ENCODE measurements at regions not wholly inside any gene's neighbourhood (a gene's known extent, or its start where the extent isn't known, plus 50 kb on each side); places are given as distances from the start of the nearest gene placed in this dataset.

GRCh38 chr4:171432536-171432935, 380.7 kb upstream of the GALNTL6 start:
- intact Hi-C loops (cut with DNase I): no loop called here

GRCh38 chr4:171430495-171430894, 382.7 kb upstream of the GALNTL6 start:
- 92 to 96% methylated on average over 3 of the region's 3 CpGs for WGBS, 2 donors
- intact Hi-C loops (cut with DNase I): no loop called here
- no peak for ATAC-seq
- TF ChIP-seq CTCF (IDR thresholded peaks at IDR 0.05): no peak
- no peaks in the 10 kb centered on the region for H3K9me3 ChIP-seq
- DNase-seq: no peak
- no peaks in the 10 kb centered on the region for H3K27me3 ChIP-seq
- H3K4me1 ChIP-seq: no peaks in the 10 kb centered on the region
- no peak overlapping the region for H3K27ac ChIP-seq
- no peaks in the 10 kb centered on the region for H3K36me3 ChIP-seq
- H3K4me3 ChIP-seq: no peak overlapping the region

More at GRCh38 chr4:171432536-171432935, 380.7 kb upstream of the GALNTL6 start:
- Histone ChIP-seq H3K9me3 (no peaks in the 10 kb centered on the region), H3K4me1 (no peaks in the 10 kb centered on the region), H3K36me3 (no peaks in the 10 kb centered on the region), H3K27ac (no peak overlapping the region), H3K4me3 (no peak overlapping the region), H3K27me3 (no peaks in the 10 kb centered on the region)
- ATAC-seq: no peak
- TF ChIP-seq CTCF (IDR thresholded peaks at IDR 0.05): no peak
- no peak for DNase-seq

GRCh38 chr4:171397175-171397574, 416.0 kb upstream of the GALNTL6 start:
- no peak overlapping the region for H3K4me3 ChIP-seq
- intact Hi-C loops (cut with DNase I): no loop called here
- 91 to 92% methylated on average over 6 of the region's 6 CpGs for WGBS, 2 donors
- H3K27ac ChIP-seq: no peak overlapping the region
- no peaks in the 10 kb centered on the region for H3K4me1 ChIP-seq
- no peak for TF ChIP-seq CTCF (IDR thresholded peaks at IDR 0.05)
- DNase-seq: no peak
- no peaks in the 10 kb centered on the region for H3K36me3 ChIP-seq
- no peaks in the 10 kb centered on the region for H3K9me3 ChIP-seq
- H3K27me3 ChIP-seq: no peaks in the 10 kb centered on the region
- no peak for ATAC-seq

- ATAC-seq (no peak), DNase-seq (no peak)
- no peaks in the 10 kb centered on the region for H3K36me3 ChIP-seq
- 56 to 66% methylated on average over 3 of the region's 3 CpGs for WGBS, 2 donors
- no peaks in the 10 kb centered on the region for H3K4me1 ChIP-seq
- no peak for TF ChIP-seq CTCF (IDR thresholded peaks at IDR 0.05)
- intact Hi-C loops (cut with DNase I): no loop called here
- H3K9me3 ChIP-seq: peaks cover 0 to 28% (median 10%) of the 10 kb centered on the region in 11 donors
- H3K27ac ChIP-seq: no peak overlapping the region
- H3K4me3 ChIP-seq: no peak overlapping the region
- no peaks in the 10 kb centered on the region for H3K27me3 ChIP-seq
Measured at GRCh38 chr4:171390626-171391025, 422.6 kb upstream of the GALNTL6 start.

- no peaks in the 10 kb centered on the region for H3K27me3 ChIP-seq
- TF ChIP-seq CTCF (IDR thresholded peaks at IDR 0.05): no peak
- intact Hi-C loops (cut with DNase I): no loop called here
- H3K4me1 ChIP-seq: no peaks in the 10 kb centered on the region
- H3K27ac ChIP-seq: no peak overlapping the region
- no peak overlapping the region for H3K4me3 ChIP-seq
- H3K9me3 ChIP-seq: peaks cover 0 to 12% (median 0%) of the 10 kb centered on the region in 11 donors
- ATAC-seq (no peak), DNase-seq (no peak)
- H3K36me3 ChIP-seq: no peaks in the 10 kb centered on the region
Measured at GRCh38 chr4:171378323-171378722, 434.9 kb upstream of the GALNTL6 start.

Measured in heart right ventricle (tissue), 16 donors.